Upper lobe of left lung (tissue), 4 donors: ENCODE measurements at regions not wholly inside any gene's neighbourhood (a gene's known extent, or its start where the extent isn't known, plus 50 kb on each side); places are given as distances from the start of the nearest gene placed in this dataset.

Experiments
- POLR2A ChIP-seq, 4 donors: fragments of 450-650 bp; IDR thresholded peaks; one replicate each; pipeline ENCODE4 v1.5.1; 2016 to 2017; ENCODE audit warnings: antibody characterized with exemption in 4 of 4, mild to moderate bottlenecking in 2 of 4
- POLR2AphosphoS5 ChIP-seq, 2 donors: sonication (generic); formaldehyde crosslinking; IDR thresholded peaks; one replicate each; pipeline ENCODE4 v1.5.1; 2017; ENCODE audit warnings: antibody characterized with exemption in 2 of 2
- TF ChIP-seq, protein P1 (sequence below), 6 experiments: fragments of 450-650 bp in 4 of 6; fragments of 200-600 bp in 2 of 6; sonication (generic) in 2 of 6; IDR thresholded peaks; one replicate each; pipeline ENCODE4 v1.5.1; 2016 to 2019; ENCODE audit warnings: antibody characterized with exemption in 6 of 6

GRCh38 chr2:49426996-49427395, 272.7 kb upstream of the FSHR start:
- TF ChIP-seq POLR2AphosphoS5 (IDR thresholded peaks at IDR 0.05) (no peak), POLR2A (IDR thresholded peaks at IDR 0.05) (no peak)
- TF ChIP-seq, protein P1, sequence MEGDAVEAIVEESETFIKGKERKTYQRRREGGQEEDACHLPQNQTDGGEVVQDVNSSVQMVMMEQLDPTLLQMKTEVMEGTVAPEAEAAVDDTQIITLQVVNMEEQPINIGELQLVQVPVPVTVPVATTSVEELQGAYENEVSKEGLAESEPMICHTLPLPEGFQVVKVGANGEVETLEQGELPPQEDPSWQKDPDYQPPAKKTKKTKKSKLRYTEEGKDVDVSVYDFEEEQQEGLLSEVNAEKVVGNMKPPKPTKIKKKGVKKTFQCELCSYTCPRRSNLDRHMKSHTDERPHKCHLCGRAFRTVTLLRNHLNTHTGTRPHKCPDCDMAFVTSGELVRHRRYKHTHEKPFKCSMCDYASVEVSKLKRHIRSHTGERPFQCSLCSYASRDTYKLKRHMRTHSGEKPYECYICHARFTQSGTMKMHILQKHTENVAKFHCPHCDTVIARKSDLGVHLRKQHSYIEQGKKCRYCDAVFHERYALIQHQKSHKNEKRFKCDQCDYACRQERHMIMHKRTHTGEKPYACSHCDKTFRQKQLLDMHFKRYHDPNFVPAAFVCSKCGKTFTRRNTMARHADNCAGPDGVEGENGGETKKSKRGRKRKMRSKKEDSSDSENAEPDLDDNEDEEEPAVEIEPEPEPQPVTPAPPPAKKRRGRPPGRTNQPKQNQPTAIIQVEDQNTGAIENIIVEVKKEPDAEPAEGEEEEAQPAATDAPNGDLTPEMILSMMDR (IDR thresholded peaks at IDR 0.05), result no peak
